HepG2 (cell line): ENCODE measurements at regions not wholly inside any gene's neighbourhood (a gene's known extent, or its start where the extent isn't known, plus 50 kb on each side); places are given as distances from the start of the nearest gene placed in this dataset.

Experiments
- ATAC-seq: fragments of 200-7000 bp; cut with Tn5 transposase; 3 replicates; pipeline ENCODE4 v1.9.1; 2020; ENCODE audit warnings: mild to moderate bottlenecking, moderate library complexity
- BruUV-seq: library from RNA; stranded (reverse); fragments of 400-500 nt; replicated peaks from 2 replicates; lab custom pipeline; 2021; lab: Mats Ljungman, UMichigan
- CTCF ChIA-PET: fragments of 300-600 bp; formaldehyde crosslinking; extraction: SDS; loops from one replicate; lab custom pipeline; 2021; ENCODE audit warnings: low total read pairs, inconsistent platforms, low intra/inter-chr PET ratio; lab: Yijun Ruan, JAX
- POLR2A ChIA-PET: fragments of 350-600 bp; sonication (Branson Sonifier 250); formaldehyde crosslinking; loops from one replicate; lab custom pipeline; 2020; ENCODE audit warnings: antibody characterized with exemption, inconsistent platforms; lab: Yijun Ruan, JAX
- DNase-seq: peaks from one replicate; pipeline ENCODE4 v3.0.0-alpha.2; 2015; ENCODE audit warnings: low spot score
- FAIRE-seq: peaks from 3 replicates; lab custom pipeline; 2011; peaks lifted over from hg19 to GRCh38; lab: Jason Lieb, UNC
- H2AFZ ChIP-seq: one replicate; pipeline ENCODE4 v1.6.1; 2011; ENCODE audit warnings: low read length, inconsistent platforms
- H3K27ac ChIP-seq: fragments of 300-600 bp; 3 replicates; pipeline ENCODE4 v1.8.0; 2011; ENCODE audit warnings: mixed run types, mild to moderate bottlenecking, mixed read lengths, low read length, inconsistent platforms; ENCODE audit not compliant: insufficient read depth; ENCODE audit errors: extremely low read length
- H3K27me3 ChIP-seq, 2 experiments: fragments of 200-600 bp in 1 of 2; 2 replicates in 1 of 2; 3 replicates in 1 of 2; pipeline versions ENCODE4 v1.6.0 to v1.8.0; 2011; ENCODE audit warnings: low read length in 2 of 2, mild to moderate bottlenecking in 2 of 2, moderate library complexity in 2 of 2, inconsistent platforms in 1 of 2; ENCODE audit not compliant: insufficient read depth in 2 of 2, control insufficient read depth in 1 of 2
- H3K36me3 ChIP-seq, 2 experiments: fragments of 200-600 bp in 1 of 2; replicated peaks in 1 of 2; 2 replicates in 1 of 2; 3 replicates in 1 of 2; pipeline versions ENCODE4 v1.5.1 to v1.8.0; 2011; ENCODE audit warnings: low read length in 2 of 2, inconsistent platforms in 1 of 2; ENCODE audit not compliant: insufficient read depth in 2 of 2, control insufficient read depth in 1 of 2
- H3K4me1 ChIP-seq: 2 replicates; pipeline ENCODE4 v1.5.1; 2012; ENCODE audit warnings: low read length, inconsistent platforms; ENCODE audit not compliant: insufficient read depth
- H3K4me2 ChIP-seq: 2 replicates; pipeline ENCODE4 v1.6.0; 2011; ENCODE audit warnings: low read depth, low read length, inconsistent platforms
- H3K4me3 ChIP-seq, 3 experiments: fragments of 200-600 bp in 1 of 3; sonication (generic), shearing (Covaris generic) in 1 of 3; replicated peaks in 1 of 3; 2 replicates each; pipeline ENCODE4 v1.5.1; 2011 to 2016; ENCODE audit warnings: low read length in 3 of 3, inconsistent platforms in 2 of 3, low read depth in 2 of 3, mild to moderate bottlenecking in 2 of 3, control low read depth in 1 of 3, mixed read lengths in 1 of 3; ENCODE audit not compliant: insufficient read depth in 1 of 3
- H3K79me2 ChIP-seq: one replicate; pipeline ENCODE4 v1.6.1; 2011; ENCODE audit warnings: low read length, inconsistent platforms; ENCODE audit not compliant: insufficient read depth
- H3K9ac ChIP-seq: 2 replicates; pipeline ENCODE4 v1.6.0; 2011; ENCODE audit warnings: mild to moderate bottlenecking, low read depth, low read length, inconsistent platforms; ENCODE audit not compliant: insufficient read depth
- H3K9me3 ChIP-seq: 2 replicates; pipeline ENCODE4 v1.5.1; 2012; ENCODE audit warnings: mild to moderate bottlenecking, low read length
- H4K20me1 ChIP-seq: 2 replicates; pipeline ENCODE4 v1.6.0; 2011; ENCODE audit warnings: inconsistent platforms, mild to moderate bottlenecking, low read length, moderate library complexity; ENCODE audit not compliant: insufficient read depth
- SMAD9 ChIP-seq: sonication (generic); formaldehyde crosslinking; IDR thresholded peaks from 2 replicates; pipeline ENCODE4 v1.5.1; 2020; ENCODE audit warnings: mild to moderate bottlenecking, missing genetic modification reagents
- SNAPC2 ChIP-seq: sonication (generic); formaldehyde crosslinking; IDR thresholded peaks from 2 replicates; pipeline ENCODE4 v1.8.1; 2022; ENCODE audit warnings: mild to moderate bottlenecking, missing genetic modification reagents
- SP5 ChIP-seq: IDR thresholded peaks from 2 replicates; pipeline ENCODE4 v1.6.1; 2016; ENCODE audit warnings: low read depth, borderline replicate concordance
- STAG1 ChIP-seq: sonication (generic); formaldehyde crosslinking; IDR thresholded peaks from 2 replicates; pipeline ENCODE4 v1.4.0; 2020; ENCODE audit warnings: missing genetic modification reagents
- TSC22D2 ChIP-seq: sonication (generic); formaldehyde crosslinking; IDR thresholded peaks from 2 replicates; pipeline ENCODE4 v1.5.1; 2020; ENCODE audit warnings: missing genetic modification reagents, mild to moderate bottlenecking, borderline replicate concordance
- ZNF264 ChIP-seq: sonication (generic); formaldehyde crosslinking; IDR thresholded peaks from 2 replicates; pipeline ENCODE4 v1.4.0; 2020; ENCODE audit warnings: missing genetic modification reagents
- ZNF276 ChIP-seq: sonication (generic); formaldehyde crosslinking; IDR thresholded peaks from 2 replicates; pipeline ENCODE4 v1.4.0; 2020; ENCODE audit warnings: mild to moderate bottlenecking, low read depth, missing genetic modification reagents
- ZNF710 ChIP-seq: sonication (generic); formaldehyde crosslinking; IDR thresholded peaks from 2 replicates; pipeline ENCODE4 v1.5.0; 2020; ENCODE audit warnings: mild to moderate bottlenecking, missing genetic modification reagents, borderline replicate concordance
- ZNF768 ChIP-seq: sonication (generic); formaldehyde crosslinking; IDR thresholded peaks from 2 replicates; pipeline ENCODE4 v1.4.0; 2020; ENCODE audit warnings: missing genetic modification reagents
- ZNF883 ChIP-seq: sonication (generic); formaldehyde crosslinking; IDR thresholded peaks from 2 replicates; pipeline ENCODE4 v1.5.1; 2020; ENCODE audit warnings: mild to moderate bottlenecking, missing genetic modification reagents; ENCODE audit errors: not compliant biosample characterization
- WGBS: methylation state at CpG from one replicate; pipeline ENCODE4 v1.1.6; 2017; ENCODE audit warnings: low lambda C conversion rate; 5-methylcytosine and 5-hydroxymethylcytosine counted together
- in situ Hi-C: cut with HindIII; loops from 2 replicates; pipeline ENCODE4 v1.10.0; 2017; ENCODE audit warnings: low pct_unique_long_range_greater_than_20kb; ENCODE audit not compliant: extremely low pct_ligation_motif_present
- intact Hi-C: fragments of 100-400 bp; cut with micrococcal nuclease; formaldehyde crosslinking; loops from one replicate; pipeline ENCODE4 v1.10.0; 2022; ENCODE audit not compliant: unreplicated experiment
- TF ChIP-seq, protein P1 (sequence below): sonication (generic); formaldehyde crosslinking; IDR thresholded peaks from 2 replicates; pipeline ENCODE4 v1.4.0; 2020; ENCODE audit warnings: mild to moderate bottlenecking, missing genetic modification reagents, borderline replicate concordance

DNA sequence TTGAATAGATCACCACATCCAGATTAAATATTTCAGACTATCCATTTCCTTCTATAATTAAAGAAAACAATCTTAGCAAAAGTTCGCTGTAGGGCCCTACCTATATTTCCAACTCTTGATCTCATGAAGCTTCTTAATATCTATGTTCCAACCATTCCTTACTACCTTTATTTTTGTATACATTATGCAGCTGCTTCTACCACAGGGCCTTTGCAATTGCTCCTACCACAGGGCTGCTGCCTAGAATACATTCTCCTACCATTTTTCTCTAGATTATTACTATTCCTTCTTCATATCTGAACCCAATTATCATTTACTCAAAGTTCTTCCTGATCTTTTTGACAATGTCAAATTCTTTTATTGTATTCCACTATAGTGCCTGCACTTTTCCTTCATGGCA, 516.6 kb downstream of the RFPL4B start:
- Histone ChIP-seq H3K4me3 (no peak overlapping the region), H2AFZ (no peak overlapping the region), H3K9ac (no peak overlapping the region), H3K27ac (no peak overlapping the region), H3K9me3 (no peaks in the 10 kb centered on the region), H3K4me2 (no peak overlapping the region), H3K79me2 (no peaks in the 10 kb centered on the region), H4K20me1 (no peaks in the 10 kb centered on the region), H3K36me3 (no peaks in the 10 kb centered on the region), H3K27me3 (no peaks in the 10 kb centered on the region), H3K4me1 (no peaks in the 10 kb centered on the region)
- intact Hi-C loops, result no loop called here
- BruUV-seq, result no TSS peak
- no peak for TF ChIP-seq TSC22D2 (CRISPR knock-in tag)
- TF ChIP-seq ZNF883 (CRISPR knock-in tag), result no peak
- no peak for TF ChIP-seq ZNF276
- no peak for TF ChIP-seq SNAPC2 (CRISPR knock-in tag)
- TF ChIP-seq, protein P1, sequence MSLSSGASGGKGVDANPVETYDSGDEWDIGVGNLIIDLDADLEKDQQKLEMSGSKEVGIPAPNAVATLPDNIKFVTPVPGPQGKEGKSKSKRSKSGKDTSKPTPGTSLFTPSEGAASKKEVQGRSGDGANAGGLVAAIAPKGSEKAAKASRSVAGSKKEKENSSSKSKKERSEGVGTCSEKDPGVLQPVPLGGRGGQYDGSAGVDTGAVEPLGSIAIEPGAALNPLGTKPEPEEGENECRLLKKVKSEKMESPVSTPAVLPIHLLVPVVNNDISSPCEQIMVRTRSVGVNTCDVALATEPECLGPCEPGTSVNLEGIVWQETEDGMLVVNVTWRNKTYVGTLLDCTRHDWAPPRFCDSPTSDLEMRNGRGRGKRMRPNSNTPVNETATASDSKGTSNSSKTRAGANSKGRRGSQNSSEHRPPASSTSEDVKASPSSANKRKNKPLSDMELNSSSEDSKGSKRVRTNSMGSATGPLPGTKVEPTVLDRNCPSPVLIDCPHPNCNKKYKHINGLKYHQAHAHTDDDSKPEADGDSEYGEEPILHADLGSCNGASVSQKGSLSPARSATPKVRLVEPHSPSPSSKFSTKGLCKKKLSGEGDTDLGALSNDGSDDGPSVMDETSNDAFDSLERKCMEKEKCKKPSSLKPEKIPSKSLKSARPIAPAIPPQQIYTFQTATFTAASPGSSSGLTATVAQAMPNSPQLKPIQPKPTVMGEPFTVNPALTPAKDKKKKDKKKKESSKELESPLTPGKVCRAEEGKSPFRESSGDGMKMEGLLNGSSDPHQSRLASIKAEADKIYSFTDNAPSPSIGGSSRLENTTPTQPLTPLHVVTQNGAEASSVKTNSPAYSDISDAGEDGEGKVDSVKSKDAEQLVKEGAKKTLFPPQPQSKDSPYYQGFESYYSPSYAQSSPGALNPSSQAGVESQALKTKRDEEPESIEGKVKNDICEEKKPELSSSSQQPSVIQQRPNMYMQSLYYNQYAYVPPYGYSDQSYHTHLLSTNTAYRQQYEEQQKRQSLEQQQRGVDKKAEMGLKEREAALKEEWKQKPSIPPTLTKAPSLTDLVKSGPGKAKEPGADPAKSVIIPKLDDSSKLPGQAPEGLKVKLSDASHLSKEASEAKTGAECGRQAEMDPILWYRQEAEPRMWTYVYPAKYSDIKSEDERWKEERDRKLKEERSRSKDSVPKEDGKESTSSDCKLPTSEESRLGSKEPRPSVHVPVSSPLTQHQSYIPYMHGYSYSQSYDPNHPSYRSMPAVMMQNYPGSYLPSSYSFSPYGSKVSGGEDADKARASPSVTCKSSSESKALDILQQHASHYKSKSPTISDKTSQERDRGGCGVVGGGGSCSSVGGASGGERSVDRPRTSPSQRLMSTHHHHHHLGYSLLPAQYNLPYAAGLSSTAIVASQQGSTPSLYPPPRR, result no peak
- no peak for TF ChIP-seq STAG1 (CRISPR knock-in tag)
- no peak for TF ChIP-seq SP5 (CRISPR knock-in tag)
- TF ChIP-seq ZNF264 (CRISPR knock-in tag), result no peak
- TF ChIP-seq ZNF768 (CRISPR knock-in tag), result no peak
- no peak for TF ChIP-seq ZNF710 (CRISPR knock-in tag)
- no peak for TF ChIP-seq SMAD9 (CRISPR knock-in tag)
- in situ Hi-C loops, result no loop called here
- POLR2A ChIA-PET, result no interaction called here
- CTCF ChIA-PET, result no interaction called here
- DNase-seq (no peak), ATAC-seq (no peak), FAIRE-seq (no peak)
- WGBS, result 2% methylated on average over 1 of the region's 1 CpG
